ENCODE measurements at regions not wholly inside any gene's neighbourhood (a gene's known extent, or its start where the extent isn't known, plus 50 kb on each side); places are given as distances from the start of the nearest gene placed in this dataset.

DNA sequence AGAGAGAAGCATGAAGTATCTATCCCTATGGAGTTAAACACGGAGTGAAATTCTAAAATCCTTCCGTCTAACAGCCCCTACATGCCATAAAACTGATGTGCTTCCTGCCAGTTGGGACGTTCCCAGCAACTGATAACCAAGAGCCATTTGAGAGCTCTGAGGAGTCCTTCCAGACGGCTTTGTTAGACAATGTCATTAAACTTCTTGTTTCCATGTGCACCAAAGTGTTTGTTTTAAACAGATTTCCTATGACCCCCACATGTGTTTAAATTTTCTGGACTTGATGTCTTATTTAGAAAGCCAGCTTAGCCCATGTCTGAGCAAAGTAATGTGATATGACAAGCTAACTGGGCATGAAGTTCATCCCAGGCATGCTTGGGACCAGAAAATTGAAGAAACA is 57.2 kb upstream of the LPAR1 start:
- TF ChIP-seq, protein P1, sequence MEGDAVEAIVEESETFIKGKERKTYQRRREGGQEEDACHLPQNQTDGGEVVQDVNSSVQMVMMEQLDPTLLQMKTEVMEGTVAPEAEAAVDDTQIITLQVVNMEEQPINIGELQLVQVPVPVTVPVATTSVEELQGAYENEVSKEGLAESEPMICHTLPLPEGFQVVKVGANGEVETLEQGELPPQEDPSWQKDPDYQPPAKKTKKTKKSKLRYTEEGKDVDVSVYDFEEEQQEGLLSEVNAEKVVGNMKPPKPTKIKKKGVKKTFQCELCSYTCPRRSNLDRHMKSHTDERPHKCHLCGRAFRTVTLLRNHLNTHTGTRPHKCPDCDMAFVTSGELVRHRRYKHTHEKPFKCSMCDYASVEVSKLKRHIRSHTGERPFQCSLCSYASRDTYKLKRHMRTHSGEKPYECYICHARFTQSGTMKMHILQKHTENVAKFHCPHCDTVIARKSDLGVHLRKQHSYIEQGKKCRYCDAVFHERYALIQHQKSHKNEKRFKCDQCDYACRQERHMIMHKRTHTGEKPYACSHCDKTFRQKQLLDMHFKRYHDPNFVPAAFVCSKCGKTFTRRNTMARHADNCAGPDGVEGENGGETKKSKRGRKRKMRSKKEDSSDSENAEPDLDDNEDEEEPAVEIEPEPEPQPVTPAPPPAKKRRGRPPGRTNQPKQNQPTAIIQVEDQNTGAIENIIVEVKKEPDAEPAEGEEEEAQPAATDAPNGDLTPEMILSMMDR (IDR thresholded peaks at IDR 0.05): no peak
- TF ChIP-seq POLR2AphosphoS5 (IDR thresholded peaks at IDR 0.05; ENCODE audit: insufficient read depth in 1 of 2, low read depth in 1 of 2): no peak
- no peak for TF ChIP-seq POLR2A (IDR thresholded peaks at IDR 0.05)
